ENCODE measurements at regions not wholly inside any gene's neighbourhood (a gene's known extent, or its start where the extent isn't known, plus 50 kb on each side); places are given as distances from the start of the nearest gene placed in this dataset.

- TF ChIP-seq POLR2A (IDR thresholded peaks at IDR 0.05) (no peak), EP300 (IDR thresholded peaks at IDR 0.05) (no peak), CTCF (IDR thresholded peaks at IDR 0.05) (no peak)
- Histone ChIP-seq H3K4me3 (no peak overlapping the region), H3K4me1 (no peaks in the 10 kb centered on the region), H3K36me3 (no peaks in the 10 kb centered on the region), H3K27ac (no peak overlapping the region), H3K27me3 (no peaks in the 10 kb centered on the region), H3K9me3 (peaks cover 0 to 3% (median 0%) of the 10 kb centered on the region in 4 donors)
- WGBS, 2 donors: 95 to 97% methylated on average over 7 of the region's 7 CpGs
- no peak for DNase-seq (ENCODE audit: low spot score in 2 of 2)
Measured at GRCh38 chr15:93223803-93224202, 134.8 kb upstream of the RGMA start.

GRCh38 chr15:93221759-93222158 is 132.7 kb upstream of the RGMA start:
- no peak overlapping the region for H3K4me3 ChIP-seq
- H3K9me3 ChIP-seq: peaks cover 0 to 3% (median 0%) of the 10 kb centered on the region in 4 donors
- no peaks in the 10 kb centered on the region for H3K4me1 ChIP-seq
- H3K36me3 ChIP-seq: no peaks in the 10 kb centered on the region
- no peaks in the 10 kb centered on the region for H3K27me3 ChIP-seq
- WGBS, 2 donors: 55 to 58% methylated on average over 4 of the region's 4 CpGs
- TF ChIP-seq POLR2A (IDR thresholded peaks at IDR 0.05) (no peak), EP300 (IDR thresholded peaks at IDR 0.05) (no peak), CTCF (IDR thresholded peaks at IDR 0.05) (no peak)
- no peak overlapping the region for H3K27ac ChIP-seq
- no peak for DNase-seq (ENCODE audit: low spot score in 2 of 2)

GRCh38 chr15:93219859-93220420 is 130.9 kb upstream of the RGMA start:
- Histone ChIP-seq H3K27ac (no peak overlapping the region), H3K36me3 (no peaks in the 10 kb centered on the region), H3K27me3 (no peaks in the 10 kb centered on the region), H3K4me3 (no peak overlapping the region), H3K9me3 (peaks cover 0 to 3% (median 0%) of the 10 kb centered on the region in 4 donors), H3K4me1 (no peaks in the 10 kb centered on the region)
- WGBS, 2 donors: 80 to 81% methylated on average over 2 of the region's 2 CpGs
- TF ChIP-seq CTCF (IDR thresholded peaks at IDR 0.05): no peak
- TF ChIP-seq EP300 (IDR thresholded peaks at IDR 0.05): no peak
- TF ChIP-seq POLR2A (IDR thresholded peaks at IDR 0.05): no peak
- no peak for DNase-seq (ENCODE audit: low spot score in 2 of 2)

- WGBS, 2 donors: 69 to 82% methylated on average over 1 of the region's 1 CpG
Measured at GRCh38 chr15:93217343-93217742, 128.3 kb upstream of the RGMA start.

GRCh38 chr15:93214106-93214505 is 125.1 kb upstream of the RGMA start:
- 83 to 90% methylated on average over 3 of the region's 3 CpGs for whole genome bisulfite sequencing, 2 donors
- no peak overlapping the region for H3K4me3 ChIP-seq
- H3K27me3 ChIP-seq: no peaks in the 10 kb centered on the region
- no peak overlapping the region for H3K27ac ChIP-seq
- no peak for DNase-seq (ENCODE audit: low spot score in 2 of 2)
- H3K9me3 ChIP-seq: peaks cover 0 to 3% (median 0%) of the 10 kb centered on the region in 4 donors
- H3K4me1 ChIP-seq: no peaks in the 10 kb centered on the region
- TF ChIP-seq CTCF (IDR thresholded peaks at IDR 0.05) (no peak), POLR2A (IDR thresholded peaks at IDR 0.05) (no peak), EP300 (IDR thresholded peaks at IDR 0.05) (no peak)
- H3K36me3 ChIP-seq: no peaks in the 10 kb centered on the region

More at GRCh38 chr15:93217343-93217742, 128.3 kb upstream of the RGMA start:
- H3K27me3 ChIP-seq: no peaks in the 10 kb centered on the region
- H3K4me3 ChIP-seq: no peak overlapping the region
- no peak for DNase-seq (ENCODE audit: low spot score in 2 of 2)
- H3K9me3 ChIP-seq: peaks cover 0 to 3% (median 0%) of the 10 kb centered on the region in 4 donors
- H3K4me1 ChIP-seq: no peaks in the 10 kb centered on the region
- TF ChIP-seq EP300 (IDR thresholded peaks at IDR 0.05): no peak
- TF ChIP-seq CTCF (IDR thresholded peaks at IDR 0.05): no peak
- no peak for TF ChIP-seq POLR2A (IDR thresholded peaks at IDR 0.05)
- no peaks in the 10 kb centered on the region for H3K36me3 ChIP-seq
- H3K27ac ChIP-seq: no peak overlapping the region

All from tibial nerve (tissue), 4 donors.